OCI-LY3 (cell line): ENCODE measurements at regions not wholly inside any gene's neighbourhood (a gene's known extent, or its start where the extent isn't known, plus 50 kb on each side); places are given as distances from the start of the nearest gene placed in this dataset.

Source experiments
- H2AFZ ChIP-seq: fragments of 200-600, 300-600 bp; shearing (Covaris generic); 2 replicates; pipeline ENCODE4 v1.6.0; 2014; ENCODE audit warnings: antibody characterized with exemption, low read depth, low read length
- H3K27ac ChIP-seq: fragments of 200-600, 300-600 bp; sonication (generic); 2 replicates; pipeline ENCODE4 v1.5.1; 2014; ENCODE audit warnings: mild to moderate bottlenecking, low read length, moderate library complexity, mixed read lengths
- H3K27me3 ChIP-seq: fragments of 200-600, 300-600 bp; sonication (generic); 2 replicates; pipeline ENCODE4 v1.6.1; 2014; ENCODE audit warnings: low read depth, low read length, mixed read lengths
- H3K36me3 ChIP-seq: fragments of 200-600, 300-600 bp; sonication (generic); replicated peaks from 2 replicates; pipeline ENCODE3; 2014; ENCODE audit warnings: low read depth, low read length, mixed read lengths
- H3K4me1 ChIP-seq: fragments of 300-600, 200-600 bp; sonication (generic); 2 replicates; pipeline ENCODE4 v1.6.1; 2014; ENCODE audit warnings: low read length, mixed read lengths
- H3K4me2 ChIP-seq: fragments of 200-600, 300-600 bp; sonication (generic); 2 replicates; pipeline ENCODE4 v1.6.1; 2014; ENCODE audit warnings: low read length, mixed read lengths
- H3K4me3 ChIP-seq: fragments of 300-600, 200-600 bp; sonication (generic); 2 replicates; pipeline ENCODE4 v1.5.1; 2014; ENCODE audit warnings: antibody characterized with exemption, mild to moderate bottlenecking, low read length, moderate library complexity
- H3K79me2 ChIP-seq: fragments of 300-600, 200-600 bp; shearing (Covaris generic); 2 replicates; pipeline ENCODE4 v1.6.1; 2014; ENCODE audit warnings: mild to moderate bottlenecking, low read length, mixed read lengths
- H3K9ac ChIP-seq: fragments of 300-600, 200-600 bp; shearing (Covaris generic); 2 replicates; pipeline ENCODE4 v1.6.0; 2014; ENCODE audit warnings: mild to moderate bottlenecking, low read length, moderate library complexity
- H3K9me3 ChIP-seq: fragments of 200-600, 300-600 bp; shearing (Covaris generic); 2 replicates; pipeline ENCODE4 v1.6.1; 2014; ENCODE audit warnings: low read length, mixed read lengths; ENCODE audit not compliant: insufficient read depth
- H4K20me1 ChIP-seq: fragments of 200-600, 300-600 bp; sonication (generic); 2 replicates; pipeline ENCODE4 v1.6.1; 2016; ENCODE audit warnings: low read length, mixed read lengths; ENCODE audit not compliant: insufficient read depth
- EZH2phosphoT487 ChIP-seq: fragments of 200-600 bp; shearing (Covaris generic); IDR thresholded peaks from 2 replicates; pipeline ENCODE4 v1.6.1; 2018; ENCODE audit warnings: antibody characterized with exemption, mixed run types, low read depth
- TF ChIP-seq, protein P1 (sequence below): fragments of 200-600, 300-600 bp; sonication (generic); IDR thresholded peaks from 2 replicates; pipeline ENCODE4 v1.5.1; 2014; ENCODE audit warnings: antibody characterized with exemption, low read length, low read depth

DNA sequence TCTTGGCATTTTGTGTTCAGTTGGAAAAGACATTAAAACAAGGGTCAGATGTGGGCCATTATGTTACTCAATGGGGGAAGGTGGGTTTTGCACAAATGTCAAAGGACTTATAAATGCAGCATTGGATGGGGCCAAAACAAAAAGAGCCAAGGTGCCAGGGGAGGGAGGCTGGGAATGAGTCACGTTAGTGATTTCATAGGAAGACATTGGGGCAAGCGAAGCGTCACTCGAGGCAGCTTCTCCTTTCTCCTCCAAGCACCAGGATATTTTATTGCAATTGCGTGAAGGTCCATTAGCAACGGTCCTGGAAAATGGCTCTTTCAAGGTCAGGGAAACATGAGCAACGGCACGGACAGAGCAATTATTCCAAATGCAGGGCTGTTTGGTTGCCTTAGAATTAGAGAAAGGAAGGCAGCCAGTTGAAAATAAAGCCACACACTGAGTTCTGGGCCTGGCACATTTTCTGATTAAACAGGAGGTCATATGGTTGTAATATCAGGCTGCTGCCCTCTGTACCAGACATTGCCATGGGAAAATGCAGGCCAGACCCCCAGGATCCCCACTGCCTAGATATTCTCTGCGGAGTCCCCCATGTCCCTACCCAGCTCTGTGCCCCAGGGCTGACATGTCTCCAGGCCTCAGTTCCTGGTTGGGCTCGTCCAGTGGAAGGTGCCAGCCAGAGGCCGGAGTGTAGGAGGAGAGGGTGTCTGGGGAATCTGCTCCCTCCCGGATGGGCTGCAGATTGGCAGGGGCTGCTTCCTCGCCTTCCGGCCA lies 63.3 kb upstream of the NANOS1 start:
- Histone ChIP-seq H3K4me1 (no peaks in the 10 kb centered on the region), H2AFZ (no peak overlapping the region), H3K27me3 (no peaks in the 10 kb centered on the region), H3K79me2 (no peaks in the 10 kb centered on the region), H3K4me3 (no peak overlapping the region), H3K36me3 (no peaks in the 10 kb centered on the region), H3K9ac (no peak overlapping the region), H3K9me3 (no peaks in the 10 kb centered on the region), H3K4me2 (no peak overlapping the region), H3K27ac (no peak overlapping the region), H4K20me1 (no peaks in the 10 kb centered on the region)
- TF ChIP-seq, protein P1, sequence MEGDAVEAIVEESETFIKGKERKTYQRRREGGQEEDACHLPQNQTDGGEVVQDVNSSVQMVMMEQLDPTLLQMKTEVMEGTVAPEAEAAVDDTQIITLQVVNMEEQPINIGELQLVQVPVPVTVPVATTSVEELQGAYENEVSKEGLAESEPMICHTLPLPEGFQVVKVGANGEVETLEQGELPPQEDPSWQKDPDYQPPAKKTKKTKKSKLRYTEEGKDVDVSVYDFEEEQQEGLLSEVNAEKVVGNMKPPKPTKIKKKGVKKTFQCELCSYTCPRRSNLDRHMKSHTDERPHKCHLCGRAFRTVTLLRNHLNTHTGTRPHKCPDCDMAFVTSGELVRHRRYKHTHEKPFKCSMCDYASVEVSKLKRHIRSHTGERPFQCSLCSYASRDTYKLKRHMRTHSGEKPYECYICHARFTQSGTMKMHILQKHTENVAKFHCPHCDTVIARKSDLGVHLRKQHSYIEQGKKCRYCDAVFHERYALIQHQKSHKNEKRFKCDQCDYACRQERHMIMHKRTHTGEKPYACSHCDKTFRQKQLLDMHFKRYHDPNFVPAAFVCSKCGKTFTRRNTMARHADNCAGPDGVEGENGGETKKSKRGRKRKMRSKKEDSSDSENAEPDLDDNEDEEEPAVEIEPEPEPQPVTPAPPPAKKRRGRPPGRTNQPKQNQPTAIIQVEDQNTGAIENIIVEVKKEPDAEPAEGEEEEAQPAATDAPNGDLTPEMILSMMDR, result no peak
- TF ChIP-seq EZH2phosphoT487, result no peak

DNA sequence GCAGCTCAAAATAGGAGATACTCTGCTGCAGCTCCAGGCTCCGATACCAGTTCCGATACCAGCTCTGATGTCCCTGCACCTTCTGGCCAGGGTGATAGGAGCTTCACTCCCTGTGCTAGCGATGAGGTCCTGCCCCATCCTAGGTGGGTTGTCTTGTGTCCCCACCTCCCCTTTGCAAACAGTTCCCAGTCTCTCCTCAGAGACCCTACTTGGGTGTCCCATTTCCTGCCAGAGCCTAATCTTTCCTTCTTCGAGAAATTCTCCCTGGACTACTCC lies 62.7 kb upstream of the NANOS1 start:
- 0 out of 2 replicates have a peak, but pooled peaks cover 2% of the 10 kb centered on the region for H3K27me3 ChIP-seq
- H3K27ac ChIP-seq, result no peak overlapping the region
- TF ChIP-seq, protein P1, result no peak
- no peak for TF ChIP-seq EZH2phosphoT487
- no peaks in the 10 kb centered on the region for H3K9me3 ChIP-seq
- no peak overlapping the region for H3K9ac ChIP-seq
- no peaks in the 10 kb centered on the region for H3K4me1 ChIP-seq
- H3K79me2 ChIP-seq, result no peaks in the 10 kb centered on the region
- H2AFZ ChIP-seq, result no peak overlapping the region
- no peak overlapping the region for H3K4me2 ChIP-seq
- H3K36me3 ChIP-seq, result no peaks in the 10 kb centered on the region
- H4K20me1 ChIP-seq, result no peaks in the 10 kb centered on the region
- no peak overlapping the region for H3K4me3 ChIP-seq

DNA sequence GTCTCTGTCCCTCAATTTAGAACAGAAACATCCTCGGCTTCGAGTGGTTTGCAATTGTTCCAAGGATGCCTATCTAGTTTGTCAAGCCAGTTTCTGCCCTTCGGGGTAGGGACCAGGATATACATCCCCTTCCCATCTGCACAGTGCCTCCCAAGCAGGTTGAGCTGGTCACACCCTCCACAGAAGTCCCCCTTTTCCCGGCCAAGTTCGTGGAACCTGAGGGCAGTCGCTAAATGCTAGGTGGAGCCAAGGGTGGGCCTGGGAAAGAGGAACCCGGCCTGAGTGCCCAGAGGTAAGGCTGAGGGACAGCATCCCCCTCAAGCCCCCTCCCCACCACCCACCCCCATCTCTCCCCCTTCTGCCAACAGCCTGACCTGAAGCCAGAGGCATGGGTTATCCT lies 62.4 kb upstream of the NANOS1 start:
- no peak overlapping the region for H3K9ac ChIP-seq
- no peak overlapping the region for H3K4me3 ChIP-seq
- no peak for TF ChIP-seq EZH2phosphoT487
- TF ChIP-seq, protein P1, result no peak
- no peak overlapping the region for H2AFZ ChIP-seq
- 0 out of 2 replicates have a peak, but pooled peaks cover 4% of the 10 kb centered on the region for H3K27me3 ChIP-seq
- no peaks in the 10 kb centered on the region for H3K36me3 ChIP-seq
- no peaks in the 10 kb centered on the region for H3K9me3 ChIP-seq
- no peaks in the 10 kb centered on the region for H3K4me1 ChIP-seq
- no peak overlapping the region for H3K4me2 ChIP-seq
- no peak overlapping the region for H3K27ac ChIP-seq
- no peaks in the 10 kb centered on the region for H4K20me1 ChIP-seq
- no peaks in the 10 kb centered on the region for H3K79me2 ChIP-seq

DNA sequence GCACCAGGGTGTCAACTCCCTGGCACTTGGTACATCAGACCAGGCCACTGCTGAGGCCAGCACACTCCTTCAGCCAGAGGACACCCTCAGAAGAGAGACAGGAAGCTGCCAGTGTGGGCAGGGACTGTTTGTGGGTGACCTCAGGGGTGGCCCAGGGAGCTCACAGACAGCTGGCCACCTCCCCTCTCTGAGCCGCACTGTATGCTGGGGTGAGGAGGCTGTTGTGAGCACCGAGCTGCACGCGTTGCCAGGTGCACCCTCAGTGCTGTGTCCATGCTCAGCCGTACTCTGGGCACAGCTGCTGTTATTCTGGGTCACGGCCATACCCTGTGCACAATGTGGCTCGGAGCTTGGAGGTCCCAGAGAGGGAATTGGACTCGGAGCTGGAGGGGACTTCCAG lies 61.5 kb upstream of the NANOS1 start:
- Histone ChIP-seq H2AFZ (no peak overlapping the region), H3K9ac (no peak overlapping the region), H3K79me2 (no peaks in the 10 kb centered on the region), H3K27me3 (peaks cover 5% of the 10 kb centered on the region; the same call in 1 of the 2 replicates), H3K36me3 (no peaks in the 10 kb centered on the region), H3K9me3 (no peaks in the 10 kb centered on the region), H3K4me1 (no peaks in the 10 kb centered on the region), H3K27ac (no peak overlapping the region), H3K4me2 (no peak overlapping the region), H4K20me1 (no peaks in the 10 kb centered on the region), H3K4me3 (no peak overlapping the region)
- TF ChIP-seq, protein P1, result no peak
- TF ChIP-seq EZH2phosphoT487, result no peak
